Smooth muscle cell (in vitro differentiated cells): ENCODE measurements at regions not wholly inside any gene's neighbourhood (a gene's known extent, or its start where the extent isn't known, plus 50 kb on each side); places are given as distances from the start of the nearest gene placed in this dataset.
"Not testable (repeated sequence)": the region's sequence is repeated elsewhere in the genome, so short reads cannot be mapped to it uniquely, and the experiment has no call there.

ENCODE experiments used
- DNase-seq: peaks from one replicate; lab custom pipeline; 2025; ENCODE audit not compliant: unreplicated experiment; lab: John Stamatoyannopoulos, UW
- H2AFZ ChIP-seq: fragments of 200-600 bp; sonication (generic); 2 replicates; pipeline ENCODE4 v1.6.0; 2016; ENCODE audit warnings: antibody characterized with exemption, low read depth, mild to moderate bottlenecking
- H3F3A ChIP-seq: fragments of 200-600 bp; sonication (generic); 2 replicates; pipeline ENCODE4 v1.6.0; 2017; ENCODE audit warnings: antibody characterized with exemption, low read depth
- H3K27ac ChIP-seq: fragments of 200-600 bp; sonication (generic); 2 replicates; pipeline ENCODE4 v1.5.1; 2016; ENCODE audit warnings: low read depth, mild to moderate bottlenecking
- H3K27me3 ChIP-seq: fragments of 200-600 bp; sonication (generic); 2 replicates; pipeline ENCODE4 v1.6.1; 2016; ENCODE audit warnings: low read depth, mild to moderate bottlenecking
- H3K36me3 ChIP-seq: fragments of 200-600 bp; sonication (generic); 2 replicates; pipeline ENCODE4 v1.5.1; 2016; ENCODE audit warnings: low read depth
- H3K4me1 ChIP-seq: fragments of 200-600 bp; sonication (generic); 2 replicates; pipeline ENCODE4 v1.5.1; 2016; ENCODE audit warnings: low read depth
- H3K4me2 ChIP-seq: fragments of 200-600 bp; sonication (generic); 2 replicates; pipeline ENCODE4 v1.6.0; 2016; ENCODE audit warnings: mild to moderate bottlenecking
- H3K4me3 ChIP-seq: fragments of 200-600 bp; sonication (generic); 2 replicates; pipeline ENCODE4 v1.5.1; 2016; ENCODE audit warnings: mild to moderate bottlenecking
- H3K79me2 ChIP-seq: fragments of 200-600 bp; sonication (generic); 2 replicates; pipeline ENCODE4 v1.6.0; 2016; ENCODE audit warnings: low read depth, mild to moderate bottlenecking
- H3K9ac ChIP-seq: fragments of 200-600 bp; sonication (generic); 2 replicates; pipeline ENCODE4 v1.6.0; 2016; ENCODE audit warnings: low read depth
- H3K9me3 ChIP-seq: fragments of 200-600 bp; sonication (generic); replicated peaks from 2 replicates; pipeline ENCODE4 v1.5.1; 2016; ENCODE audit warnings: low read depth
- H4K20me1 ChIP-seq: fragments of 200-600 bp; sonication (generic); 2 replicates; pipeline ENCODE4 v1.6.0; 2016; ENCODE audit warnings: low read depth
- WGBS: methylation state at CpG from one replicate; pipeline ENCODE4 v1.1.7; 2016; ENCODE audit warnings: low lambda C conversion rate; 5-methylcytosine and 5-hydroxymethylcytosine counted together
- TF ChIP-seq, protein P1 (sequence below): fragments of 200-600 bp; sonication (generic); IDR thresholded peaks from 2 replicates; pipeline ENCODE4 v1.5.1; 2017; ENCODE audit warnings: borderline replicate concordance, mild to moderate bottlenecking, antibody characterized with exemption; ENCODE audit not compliant: insufficient read depth, poor library complexity, severe bottlenecking

DNA sequence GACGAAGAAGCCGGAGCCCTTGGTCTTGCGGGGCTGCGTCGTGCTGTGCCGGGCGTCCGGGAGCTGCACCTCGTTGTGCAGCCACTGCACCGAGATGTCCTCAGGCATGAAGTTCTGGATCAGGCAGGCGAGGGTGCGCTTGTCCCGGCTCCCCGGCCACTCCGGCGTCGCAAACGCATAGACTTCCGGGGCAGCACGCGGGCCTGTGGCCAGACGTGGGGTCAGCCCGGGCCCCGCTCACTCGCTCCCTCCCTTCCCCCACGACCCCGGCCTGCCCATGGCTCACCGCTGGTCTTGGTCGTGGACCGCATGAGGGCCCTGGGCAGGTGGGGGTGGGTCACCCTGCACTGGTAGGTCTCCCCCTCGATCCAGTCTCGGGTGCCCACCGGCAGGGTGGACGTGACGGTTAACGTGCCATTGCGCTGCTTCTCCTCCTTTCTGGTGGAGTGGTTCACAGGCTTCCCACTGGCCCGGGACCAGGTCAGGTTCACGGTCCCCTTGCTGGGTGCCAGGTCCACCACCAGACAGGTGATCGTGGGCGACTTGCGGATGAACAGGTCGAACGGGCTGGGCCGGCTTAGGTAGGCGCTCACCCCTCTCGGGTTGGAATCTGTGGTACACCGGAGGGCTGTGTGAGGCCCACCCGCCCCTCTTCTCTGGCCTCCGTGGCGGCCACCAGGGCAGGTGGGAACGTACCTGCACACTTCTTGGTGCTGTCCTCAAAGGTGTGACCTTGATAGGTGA, 74.0 kb downstream of the TMEM121 start:
- H3K27me3 ChIP-seq, H2AFZ ChIP-seq, H3K9ac ChIP-seq, H3F3A ChIP-seq, H3K79me2 ChIP-seq, H4K20me1 ChIP-seq, H3K36me3 ChIP-seq, H3K27ac ChIP-seq, H3K4me2 ChIP-seq, H3K4me1 ChIP-seq, H3K9me3 ChIP-seq, H3K4me3 ChIP-seq, DNase-seq: not testable (repeated sequence)
- 91% methylated on average over 32 of the region's 52 CpGs for WGBS

DNA sequence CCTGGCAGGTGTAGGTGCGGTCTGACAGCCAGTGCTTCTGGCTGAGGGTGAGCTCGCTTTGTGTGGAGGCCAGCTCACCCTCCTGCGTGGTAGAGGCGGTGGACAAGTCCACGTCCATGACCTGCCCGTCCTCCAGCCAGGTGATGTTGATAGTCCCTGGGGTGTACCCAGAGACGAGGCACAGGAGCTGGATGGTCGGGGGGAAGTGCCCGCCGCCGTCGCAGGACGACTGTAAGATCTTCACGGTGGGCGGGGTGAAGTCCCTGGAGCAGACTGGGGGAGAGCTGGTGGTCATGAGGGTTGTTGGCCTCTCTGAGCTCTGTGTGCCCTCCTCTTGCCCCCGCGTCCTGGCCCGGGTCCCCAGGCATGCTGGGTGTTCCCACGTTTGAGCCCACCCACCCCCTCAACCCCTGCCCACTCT, 74.6 kb downstream of the TMEM121 start:
- Histone ChIP-seq H3K4me2 (no peak overlapping the region), H3K4me3 (no peak overlapping the region), H3K9me3 (no peaks in the 10 kb centered on the region), H3K9ac (no peak overlapping the region), H3F3A (no peaks in the 10 kb centered on the region), H2AFZ (no peak overlapping the region), H3K27me3 (no peaks in the 10 kb centered on the region), H3K36me3 (no peaks in the 10 kb centered on the region), H3K4me1 (no peaks in the 10 kb centered on the region), H3K27ac (no peak overlapping the region), H4K20me1 (no peaks in the 10 kb centered on the region), H3K79me2 (no peaks in the 10 kb centered on the region)
- TF ChIP-seq, protein P1, sequence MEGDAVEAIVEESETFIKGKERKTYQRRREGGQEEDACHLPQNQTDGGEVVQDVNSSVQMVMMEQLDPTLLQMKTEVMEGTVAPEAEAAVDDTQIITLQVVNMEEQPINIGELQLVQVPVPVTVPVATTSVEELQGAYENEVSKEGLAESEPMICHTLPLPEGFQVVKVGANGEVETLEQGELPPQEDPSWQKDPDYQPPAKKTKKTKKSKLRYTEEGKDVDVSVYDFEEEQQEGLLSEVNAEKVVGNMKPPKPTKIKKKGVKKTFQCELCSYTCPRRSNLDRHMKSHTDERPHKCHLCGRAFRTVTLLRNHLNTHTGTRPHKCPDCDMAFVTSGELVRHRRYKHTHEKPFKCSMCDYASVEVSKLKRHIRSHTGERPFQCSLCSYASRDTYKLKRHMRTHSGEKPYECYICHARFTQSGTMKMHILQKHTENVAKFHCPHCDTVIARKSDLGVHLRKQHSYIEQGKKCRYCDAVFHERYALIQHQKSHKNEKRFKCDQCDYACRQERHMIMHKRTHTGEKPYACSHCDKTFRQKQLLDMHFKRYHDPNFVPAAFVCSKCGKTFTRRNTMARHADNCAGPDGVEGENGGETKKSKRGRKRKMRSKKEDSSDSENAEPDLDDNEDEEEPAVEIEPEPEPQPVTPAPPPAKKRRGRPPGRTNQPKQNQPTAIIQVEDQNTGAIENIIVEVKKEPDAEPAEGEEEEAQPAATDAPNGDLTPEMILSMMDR, result no peak
- 88% methylated on average over 15 of the region's 19 CpGs for WGBS
- no peak for DNase-seq

DNA sequence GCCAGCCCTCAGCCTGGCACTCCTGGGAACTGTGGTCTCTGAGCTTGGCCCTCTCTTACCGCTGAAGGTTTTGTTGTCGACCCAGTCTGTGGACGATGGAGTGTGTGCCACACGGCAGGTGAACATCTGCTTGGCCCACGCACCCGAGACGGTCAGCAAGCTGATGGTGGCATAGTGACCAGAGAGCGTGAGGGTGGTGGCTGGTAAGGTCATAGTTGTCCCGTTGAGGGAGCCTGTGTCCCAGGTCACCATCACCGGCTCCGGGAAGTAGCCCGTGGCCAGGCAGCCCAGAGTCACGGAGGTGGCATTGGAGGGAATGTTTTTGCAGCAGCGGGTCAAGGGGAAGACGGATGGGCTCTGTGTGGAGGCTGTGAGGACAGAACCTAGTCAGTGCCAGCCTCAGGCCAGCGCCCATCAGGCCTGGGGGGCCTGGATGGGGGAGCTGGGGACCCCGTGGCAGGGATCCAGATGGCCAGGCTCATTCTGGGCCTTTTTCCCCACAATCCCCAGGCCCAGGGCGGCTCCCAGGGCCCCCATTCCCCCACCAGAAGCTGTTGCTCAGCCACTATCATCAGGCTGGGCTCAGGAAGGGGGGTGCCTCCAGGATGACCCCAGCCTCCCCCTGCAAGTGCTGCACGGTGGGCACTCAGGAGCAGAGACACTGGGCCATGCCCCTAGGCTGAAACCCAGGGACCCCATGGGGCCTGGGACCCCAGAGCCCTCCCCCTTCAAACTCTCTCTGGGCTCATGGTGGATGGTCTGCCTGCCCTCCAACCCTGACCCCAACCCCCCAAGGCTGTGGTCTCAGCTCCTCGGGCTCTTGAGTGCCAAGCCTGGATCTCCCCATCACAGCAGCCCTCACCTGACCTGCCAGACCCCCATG, 75.2 kb downstream of the TMEM121 start:
- WGBS, result 72% methylated on average over 20 of the region's 20 CpGs
- Histone ChIP-seq H3F3A (no peaks in the 10 kb centered on the region), H3K27me3 (no peaks in the 10 kb centered on the region), H3K4me1 (no peaks in the 10 kb centered on the region), H3K36me3 (no peaks in the 10 kb centered on the region), H4K20me1 (no peaks in the 10 kb centered on the region), H3K27ac (no peak overlapping the region), H2AFZ (no peak overlapping the region), H3K4me3 (no peak overlapping the region), H3K9me3 (no peaks in the 10 kb centered on the region), H3K79me2 (no peaks in the 10 kb centered on the region), H3K4me2 (no peak overlapping the region), H3K9ac (no peak overlapping the region)
- TF ChIP-seq, protein P1, result no peak
- no peak for DNase-seq

DNA sequence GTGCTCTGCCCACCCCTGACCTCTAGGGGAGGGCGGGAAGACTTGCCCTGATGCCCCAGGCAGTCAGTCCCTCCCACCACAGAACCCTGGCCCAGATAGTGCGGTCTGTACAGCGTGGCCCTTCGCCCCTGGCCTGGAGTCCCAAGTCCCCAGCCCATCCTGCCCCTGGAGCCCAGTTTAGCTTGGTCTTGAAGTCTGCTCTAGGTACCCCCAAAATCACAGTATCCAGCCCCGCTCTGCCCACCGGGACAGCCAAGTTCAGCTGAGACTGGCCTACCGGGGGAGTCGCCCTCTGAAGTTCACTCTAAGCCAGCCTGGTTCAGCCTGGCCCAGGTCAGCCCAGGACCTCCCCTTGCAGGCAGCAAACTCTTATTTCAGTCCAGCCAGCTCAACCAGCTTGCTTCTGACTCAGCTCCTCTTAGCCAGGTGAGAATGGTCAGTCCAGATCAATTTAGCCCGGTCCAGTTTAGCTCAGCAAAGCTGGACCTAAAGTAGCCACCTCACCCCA, 75.9 kb downstream of the TMEM121 start:
- Histone ChIP-seq H3K27ac (no peak overlapping the region), H3F3A (no peaks in the 10 kb centered on the region), H2AFZ (no peak overlapping the region), H3K9ac (no peak overlapping the region), H3K9me3 (no peaks in the 10 kb centered on the region), H3K36me3 (no peaks in the 10 kb centered on the region), H3K4me2 (no peak overlapping the region), H3K79me2 (no peaks in the 10 kb centered on the region), H3K27me3 (no peaks in the 10 kb centered on the region), H3K4me3 (no peak overlapping the region), H3K4me1 (no peaks in the 10 kb centered on the region), H4K20me1 (no peaks in the 10 kb centered on the region)
- no peak for DNase-seq
- WGBS, result 89% methylated on average over 9 of the region's 9 CpGs
- TF ChIP-seq, protein P1, result no peak
